ENCODE measurements at regions not wholly inside any gene's neighbourhood (a gene's known extent, or its start where the extent isn't known, plus 50 kb on each side); places are given as distances from the start of the nearest gene placed in this dataset.

- ChIA-PET POLR2A (no interaction called here), CTCF (ENCODE audit: unreplicated experiment) (no interaction called here)
- Histone ChIP-seq H3K4me3 (ENCODE audit: low read depth, low read length, poor library complexity, severe bottlenecking) (no peak overlapping the region), H3K4me2 (ENCODE audit: low read length) (no peak overlapping the region), H3K9me2 (ENCODE audit: insufficient read depth, low read length) (no peaks in the 10 kb centered on the region), H3K79me2 (ENCODE audit: insufficient read depth, low read depth, low read length) (no peaks in the 10 kb centered on the region), H3K36me3 (ENCODE audit: insufficient read depth, low read length) (no peaks in the 10 kb centered on the region), H4K20me1 (ENCODE audit: insufficient read depth, low read length) (no peaks in the 10 kb centered on the region), H3K4me1 (ENCODE audit: insufficient read depth, low read length, poor library complexity, severe bottlenecking) (no peaks in the 10 kb centered on the region), H3K9me3 (ENCODE audit: low read length) (no peaks in the 10 kb centered on the region), H3K27ac (ENCODE audit: low read depth, low read length, poor library complexity, severe bottlenecking) (no peak overlapping the region), H2AFZ (ENCODE audit: low read length) (no peak overlapping the region)
- BruUV-seq (replicated peaks), result no TSS peak
- DNase-seq (ENCODE audit: low spot score), result no peak
- intact Hi-C loops (cut with micrococcal nuclease; ENCODE audit: unreplicated experiment), result no loop called here
- TF ChIP-seq EZH2phosphoT487 (IDR thresholded peaks at IDR 0.05; ENCODE audit: borderline replicate concordance, low read depth, low read length) (no peak), CTCF (conservative IDR thresholded peaks at IDR 0.05; ENCODE audit: low read length) (no peak)
Measured at GRCh38 chr21:15354516-15354915, 289.7 kb upstream of the NRIP1 start.

- intact Hi-C loops (cut with micrococcal nuclease; ENCODE audit: unreplicated experiment), result no loop called here
- H4K20me1 ChIP-seq (ENCODE audit: insufficient read depth, low read length), result no peaks in the 10 kb centered on the region
- no peak overlapping the region for H3K4me3 ChIP-seq (ENCODE audit: low read depth, low read length, poor library complexity, severe bottlenecking)
- H3K4me1 ChIP-seq (ENCODE audit: insufficient read depth, low read length, poor library complexity, severe bottlenecking), result no peaks in the 10 kb centered on the region
- ChIA-PET POLR2A (no interaction called here), CTCF (ENCODE audit: unreplicated experiment) (no interaction called here)
- no peaks in the 10 kb centered on the region for H3K9me2 ChIP-seq (ENCODE audit: insufficient read depth, low read length)
- no peak overlapping the region for H2AFZ ChIP-seq (ENCODE audit: low read length)
- no peak for DNase-seq (ENCODE audit: low spot score)
- BruUV-seq (replicated peaks), result no TSS peak
- no peaks in the 10 kb centered on the region for H3K79me2 ChIP-seq (ENCODE audit: insufficient read depth, low read depth, low read length)
- no peaks in the 10 kb centered on the region for H3K36me3 ChIP-seq (ENCODE audit: insufficient read depth, low read length)
- H3K4me2 ChIP-seq (ENCODE audit: low read length), result no peak overlapping the region
- H3K9me3 ChIP-seq (ENCODE audit: low read length), result no peaks in the 10 kb centered on the region
- no peak for TF ChIP-seq EZH2phosphoT487 (IDR thresholded peaks at IDR 0.05; ENCODE audit: borderline replicate concordance, low read depth, low read length)
- TF ChIP-seq CTCF (conservative IDR thresholded peaks at IDR 0.05; ENCODE audit: low read length), result no peak
- H3K27ac ChIP-seq (ENCODE audit: low read depth, low read length, poor library complexity, severe bottlenecking), result no peak overlapping the region
Measured at GRCh38 chr21:15355066-15355465, 290.3 kb upstream of the NRIP1 start.

DNA sequence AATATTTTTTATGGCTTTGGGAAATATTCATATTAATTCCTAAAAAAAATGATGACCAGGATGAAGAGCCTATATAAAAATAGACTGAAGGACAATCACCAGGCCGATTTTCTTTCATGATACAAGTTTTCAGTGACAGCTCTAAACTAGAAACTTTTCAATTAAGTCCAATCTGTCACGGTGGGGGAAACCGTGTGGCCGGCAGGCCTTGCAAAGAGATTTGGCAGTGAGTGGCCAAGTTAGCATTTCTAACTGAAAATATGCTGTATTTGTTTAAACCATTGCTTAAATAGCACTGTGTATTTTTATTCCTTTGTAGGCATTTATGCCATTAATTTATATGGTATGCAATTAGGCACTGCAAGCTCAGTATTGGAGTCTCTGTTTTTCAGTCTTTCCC, 294.5 kb upstream of the NRIP1 start:
- H3K4me1 ChIP-seq (ENCODE audit: insufficient read depth, low read length, poor library complexity, severe bottlenecking), result no peaks in the 10 kb centered on the region
- no peak overlapping the region for H3K4me3 ChIP-seq (ENCODE audit: low read depth, low read length, poor library complexity, severe bottlenecking)
- H3K4me2 ChIP-seq (ENCODE audit: low read length), result no peak overlapping the region
- BruUV-seq (replicated peaks), result no TSS peak
- no peaks in the 10 kb centered on the region for H3K9me3 ChIP-seq (ENCODE audit: low read length)
- H3K79me2 ChIP-seq (ENCODE audit: insufficient read depth, low read depth, low read length), result no peaks in the 10 kb centered on the region
- ChIA-PET POLR2A (interaction anchor here (1.0 kb wide), 1 partner anchor 53 kb away, joined by 3 read pairs; no protein-coding TSS in a partner anchor), CTCF (ENCODE audit: unreplicated experiment) (no interaction called here)
- H3K27ac ChIP-seq (ENCODE audit: low read depth, low read length, poor library complexity, severe bottlenecking), result no peak overlapping the region
- no peaks in the 10 kb centered on the region for H4K20me1 ChIP-seq (ENCODE audit: insufficient read depth, low read length)
- H2AFZ ChIP-seq (ENCODE audit: low read length), result no peak overlapping the region
- intact Hi-C loops (cut with micrococcal nuclease; ENCODE audit: unreplicated experiment), result no loop called here
- no peak for DNase-seq (ENCODE audit: low spot score)
- no peaks in the 10 kb centered on the region for H3K36me3 ChIP-seq (ENCODE audit: insufficient read depth, low read length)
- TF ChIP-seq CTCF (conservative IDR thresholded peaks at IDR 0.05; ENCODE audit: low read length) (no peak), EZH2phosphoT487 (IDR thresholded peaks at IDR 0.05; ENCODE audit: borderline replicate concordance, low read depth, low read length) (no peak)
- H3K9me2 ChIP-seq (ENCODE audit: insufficient read depth, low read length), result peaks cover 3% of the 10 kb centered on the region; the same call in 1 of the 2 replicates

All from OCI-LY7 (cell line).